ENCODE measurements at regions not wholly inside any gene's neighbourhood (a gene's known extent, or its start where the extent isn't known, plus 50 kb on each side); places are given as distances from the start of the nearest gene placed in this dataset.
A peak's percentile ranks its signal among the peaks of the same experiment; 100 is the strongest.
"Not testable (repeated sequence)": the region's sequence is repeated elsewhere in the genome, so short reads cannot be mapped to it uniquely, and the experiment has no call there.

GRCh38 chr15:34644061-34644460 is 60.6 kb upstream of the GOLGA8B start:
- Histone ChIP-seq H3K9me3 (no peaks in the 10 kb centered on the region), H3K4me1 (no peaks in the 10 kb centered on the region), H3K27ac (no peak overlapping the region), H3K27me3 (no peaks in the 10 kb centered on the region), H3K4me3 (no peak overlapping the region), H3K36me3 (ENCODE audit: low read depth, missing control alignments) (no peaks in the 10 kb centered on the region)
- DNase-seq, result no peak
- 74 to 84% methylated on average over 1 of the region's 1 CpG for WGBS, 2 donors
- intact Hi-C loops (cut with DNase I; ENCODE audit: low total_unique reads), result no loop called here
- TF ChIP-seq POLR2A (IDR thresholded peaks at IDR 0.05) (no peak), CTCF (IDR thresholded peaks at IDR 0.05) (no peak)

GRCh38 chr15:34642247-34642646 is 58.8 kb upstream of the GOLGA8B start:
- Histone ChIP-seq H3K36me3 (ENCODE audit: low read depth, missing control alignments) (no peaks in the 10 kb centered on the region), H3K9me3 (no peaks in the 10 kb centered on the region), H3K27ac (no peak overlapping the region), H3K27me3 (no peaks in the 10 kb centered on the region), H3K4me1 (no peaks in the 10 kb centered on the region), H3K4me3 (no peak overlapping the region)
- no peak for TF ChIP-seq CTCF (IDR thresholded peaks at IDR 0.05)
- TF ChIP-seq POLR2A (IDR thresholded peaks at IDR 0.05), result no peak
- WGBS, 2 donors, result 57 to 67% methylated on average over 4 of the region's 4 CpGs
- intact Hi-C loops (cut with DNase I; ENCODE audit: low total_unique reads), result no loop called here
- DNase-seq, result peak; percentile 30

GRCh38 chr15:34640661-34641060 is 57.2 kb upstream of the GOLGA8B start:
- no peaks in the 10 kb centered on the region for H3K27me3 ChIP-seq
- intact Hi-C loops (cut with DNase I; ENCODE audit: low total_unique reads), result no loop called here
- no peaks in the 10 kb centered on the region for H3K36me3 ChIP-seq (ENCODE audit: low read depth, missing control alignments)
- H3K9me3 ChIP-seq, result no peaks in the 10 kb centered on the region
- H3K4me3 ChIP-seq, result no peak overlapping the region
- no peaks in the 10 kb centered on the region for H3K4me1 ChIP-seq
- DNase-seq, result no peak
- TF ChIP-seq POLR2A (IDR thresholded peaks at IDR 0.05), result no peak
- no peak for TF ChIP-seq CTCF (IDR thresholded peaks at IDR 0.05)
- H3K27ac ChIP-seq, result no peak overlapping the region

GRCh38 chr15:34637305-34637704 is 53.9 kb upstream of the GOLGA8B start:
- intact Hi-C loops (cut with DNase I; ENCODE audit: low total_unique reads), result no loop called here
- H3K36me3 ChIP-seq (ENCODE audit: low read depth, missing control alignments), result no peaks in the 10 kb centered on the region
- no peaks in the 10 kb centered on the region for H3K4me1 ChIP-seq
- 85 to 93% methylated on average over 1 of the region's 1 CpG for WGBS, 2 donors
- H3K27me3 ChIP-seq, result no peaks in the 10 kb centered on the region
- no peaks in the 10 kb centered on the region for H3K9me3 ChIP-seq
- no peak for DNase-seq
- H3K4me3 ChIP-seq, result no peak overlapping the region
- TF ChIP-seq POLR2A (IDR thresholded peaks at IDR 0.05), result no peak
- TF ChIP-seq CTCF (IDR thresholded peaks at IDR 0.05), result no peak
- no peak overlapping the region for H3K27ac ChIP-seq

- WGBS, 2 donors, result 78 to 91% methylated on average over 4 of the region's 4 CpGs
- intact Hi-C loops (cut with DNase I; ENCODE audit: low total_unique reads); H3K27ac ChIP-seq; H3K36me3 ChIP-seq (ENCODE audit: low read depth, missing control alignments); H3K4me3 ChIP-seq; H3K4me1 ChIP-seq; H3K9me3 ChIP-seq; DNase-seq; H3K27me3 ChIP-seq: not testable (repeated sequence)
These were observed 50.2 kb upstream of the GOLGA8B start for GRCh38 chr15:34633602-34634001.
